Body of pancreas (tissue), 4 donors: ENCODE measurements at regions not wholly inside any gene's neighbourhood (a gene's known extent, or its start where the extent isn't known, plus 50 kb on each side); places are given as distances from the start of the nearest gene placed in this dataset.

ENCODE experiments used
- CTCF ChIP-seq, 7 experiments: fragments of 450-650 bp in 4 of 7; fragments of 200-600 bp in 3 of 7; sonication (generic) in 3 of 7; IDR thresholded peaks; one replicate each; pipeline ENCODE4 v1.5.1; 2016 to 2019; ENCODE audit warnings: antibody characterized with exemption in 7 of 7
- POLR2A ChIP-seq, 3 donors: fragments of 450-650 bp; IDR thresholded peaks; one replicate each; pipeline ENCODE4 v1.6.1; 2016; ENCODE audit warnings: antibody characterized with exemption in 3 of 3, mild to moderate bottlenecking in 2 of 3

- TF ChIP-seq CTCF (IDR thresholded peaks at IDR 0.05) (no peak), POLR2A (IDR thresholded peaks at IDR 0.05) (no peak)
Measured at GRCh38 chr4:31595496-31595895, 875.3 kb downstream of the PCDH7 start.
